Germinal center (tissue), 1 donor: ENCODE measurements at regions not wholly inside any gene's neighbourhood (a gene's known extent, or its start where the extent isn't known, plus 50 kb on each side); places are given as distances from the start of the nearest gene placed in this dataset.
"Not testable (repeated sequence)": the region's sequence is repeated elsewhere in the genome, so short reads cannot be mapped to it uniquely, and the experiment has no call there.

Experiments used
- DNase-seq: peaks from one replicate; pipeline ENCODE4 v3.0.0; 2012; ENCODE audit warnings: mixed read lengths, low spot score

GRCh38 chr6:19612672-19613466 lies 224.3 kb upstream of the ID4 start:
- not testable (repeated sequence) for DNase-seq

- DNase-seq = no peak
Observed at GRCh38 chr6:19613678-19614077, 223.5 kb upstream of the ID4 start.

GRCh38 chr6:19616022-19616421 lies 221.1 kb upstream of the ID4 start:
- DNase-seq = no peak

GRCh38 chr6:19632230-19632629 lies 204.9 kb upstream of the ID4 start:
- DNase-seq = no peak

GRCh38 chr6:19632786-19633185 lies 204.4 kb upstream of the ID4 start:
- no peak for DNase-seq

GRCh38 chr6:19635728-19636127 lies 201.4 kb upstream of the ID4 start:
- no peak for DNase-seq

- no peak for DNase-seq
Observed at GRCh38 chr6:19637010-19637409, 200.2 kb upstream of the ID4 start.

- DNase-seq = no peak
Observed at GRCh38 chr6:19638931-19639330, 198.2 kb upstream of the ID4 start.

- DNase-seq = no peak
Observed at GRCh38 chr6:19643287-19643686, 193.9 kb upstream of the ID4 start.

GRCh38 chr6:19643713-19644112 lies 193.5 kb upstream of the ID4 start:
- no peak for DNase-seq

GRCh38 chr6:19655744-19656143 lies 181.4 kb upstream of the ID4 start:
- DNase-seq = no peak

GRCh38 chr6:19660123-19660910 lies 176.9 kb upstream of the ID4 start:
- DNase-seq = no peak

GRCh38 chr6:19662911-19663310 lies 174.3 kb upstream of the ID4 start:
- DNase-seq = no peak

- DNase-seq = no peak
Observed at GRCh38 chr6:19663479-19663878, 173.7 kb upstream of the ID4 start.

- DNase-seq = no peak
Observed at GRCh38 chr6:19664050-19664449, 173.1 kb upstream of the ID4 start.

- DNase-seq = no peak
Observed at GRCh38 chr6:19664878-19665612, 172.1 kb upstream of the ID4 start.

GRCh38 chr6:19665613-19665909 lies 171.6 kb upstream of the ID4 start:
- no peak for DNase-seq

GRCh38 chr6:19668710-19669109 lies 168.5 kb upstream of the ID4 start:
- no peak for DNase-seq

GRCh38 chr6:19669206-19669605 lies 168.0 kb upstream of the ID4 start:
- no peak for DNase-seq

- DNase-seq = no peak
Observed at GRCh38 chr6:19682859-19683258, 154.3 kb upstream of the ID4 start.

- no peak for DNase-seq
Observed at GRCh38 chr6:19690325-19691075, 146.7 kb upstream of the ID4 start.

GRCh38 chr6:19691465-19692167 lies 145.6 kb upstream of the ID4 start:
- no peak for DNase-seq
